ENCODE measurements at regions not wholly inside any gene's neighbourhood (a gene's known extent, or its start where the extent isn't known, plus 50 kb on each side); places are given as distances from the start of the nearest gene placed in this dataset.

DNA sequence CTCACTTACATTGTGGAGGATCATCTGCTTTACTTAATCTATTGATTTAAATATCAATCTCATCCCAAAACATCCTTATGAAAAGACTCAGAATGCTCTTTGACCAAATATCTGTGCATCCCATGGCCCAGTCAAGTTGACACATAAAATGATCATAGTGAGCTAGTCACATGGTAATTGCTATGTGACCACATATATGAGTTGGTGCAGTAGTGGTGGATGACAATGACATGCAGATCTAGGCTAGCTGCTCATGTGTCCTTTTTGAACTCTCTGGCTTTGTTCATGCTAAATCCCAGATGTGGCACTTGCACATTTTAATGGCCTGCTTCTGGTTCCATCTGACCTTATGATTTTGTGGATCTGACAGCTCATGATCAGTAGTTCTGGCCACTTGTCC lies 156.2 kb downstream of the NFKBIZ start:
- TF ChIP-seq, protein P1, sequence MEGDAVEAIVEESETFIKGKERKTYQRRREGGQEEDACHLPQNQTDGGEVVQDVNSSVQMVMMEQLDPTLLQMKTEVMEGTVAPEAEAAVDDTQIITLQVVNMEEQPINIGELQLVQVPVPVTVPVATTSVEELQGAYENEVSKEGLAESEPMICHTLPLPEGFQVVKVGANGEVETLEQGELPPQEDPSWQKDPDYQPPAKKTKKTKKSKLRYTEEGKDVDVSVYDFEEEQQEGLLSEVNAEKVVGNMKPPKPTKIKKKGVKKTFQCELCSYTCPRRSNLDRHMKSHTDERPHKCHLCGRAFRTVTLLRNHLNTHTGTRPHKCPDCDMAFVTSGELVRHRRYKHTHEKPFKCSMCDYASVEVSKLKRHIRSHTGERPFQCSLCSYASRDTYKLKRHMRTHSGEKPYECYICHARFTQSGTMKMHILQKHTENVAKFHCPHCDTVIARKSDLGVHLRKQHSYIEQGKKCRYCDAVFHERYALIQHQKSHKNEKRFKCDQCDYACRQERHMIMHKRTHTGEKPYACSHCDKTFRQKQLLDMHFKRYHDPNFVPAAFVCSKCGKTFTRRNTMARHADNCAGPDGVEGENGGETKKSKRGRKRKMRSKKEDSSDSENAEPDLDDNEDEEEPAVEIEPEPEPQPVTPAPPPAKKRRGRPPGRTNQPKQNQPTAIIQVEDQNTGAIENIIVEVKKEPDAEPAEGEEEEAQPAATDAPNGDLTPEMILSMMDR (conservative IDR thresholded peaks at IDR 0.05 in 1 of 2, IDR thresholded peaks at IDR 0.05 in 1 of 2; ENCODE audit: low read depth in 1 of 2, low read length in 2 of 2) = no peak
- no peak for TF ChIP-seq EZH2 (IDR thresholded peaks at IDR 0.05; ENCODE audit: low read length, missing control alignments)

Measured in fibroblast of lung (primary cell).